Fibroblast of the aortic adventitia (primary cell): ENCODE measurements at regions not wholly inside any gene's neighbourhood (a gene's known extent, or its start where the extent isn't known, plus 50 kb on each side); places are given as distances from the start of the nearest gene placed in this dataset.

Experiments used
- DNase-seq: peaks from one replicate; pipeline ENCODE4 v3.0.0-alpha.2; 2010; ENCODE audit warnings: low read depth
- H3K4me3 ChIP-seq: 2 replicates; pipeline ENCODE4 v1.5.1; 2011; ENCODE audit warnings: low read depth, mild to moderate bottlenecking, control low read depth, low read length, moderate library complexity
- CTCF ChIP-seq: IDR thresholded peaks from 2 replicates; pipeline ENCODE4 v1.5.1; 2011; ENCODE audit warnings: mild to moderate bottlenecking, low read length, control low read depth, inconsistent platforms; ENCODE audit not compliant: insufficient read depth

DNA sequence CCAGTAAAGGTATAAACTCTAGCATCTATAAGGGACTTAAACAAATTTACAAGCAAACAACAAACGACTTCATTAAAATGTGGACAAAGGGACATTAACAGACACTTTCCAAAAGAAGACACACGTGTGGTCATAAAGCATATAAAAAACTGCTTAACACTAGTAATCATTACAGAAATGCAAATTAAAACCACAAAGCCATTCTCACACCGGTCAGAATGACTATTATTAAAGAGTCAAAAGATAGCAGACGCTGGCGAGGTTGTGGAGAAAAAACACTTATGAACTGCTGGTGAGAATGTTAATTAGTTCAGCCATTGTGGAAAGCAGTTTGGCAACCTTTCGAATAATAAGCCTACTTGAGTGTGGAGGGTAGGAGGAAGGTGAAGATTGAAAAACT, 217.1 kb upstream of the DLGAP1 start:
- H3K4me3 ChIP-seq = no peak overlapping the region
- no peak for TF ChIP-seq CTCF

DNA sequence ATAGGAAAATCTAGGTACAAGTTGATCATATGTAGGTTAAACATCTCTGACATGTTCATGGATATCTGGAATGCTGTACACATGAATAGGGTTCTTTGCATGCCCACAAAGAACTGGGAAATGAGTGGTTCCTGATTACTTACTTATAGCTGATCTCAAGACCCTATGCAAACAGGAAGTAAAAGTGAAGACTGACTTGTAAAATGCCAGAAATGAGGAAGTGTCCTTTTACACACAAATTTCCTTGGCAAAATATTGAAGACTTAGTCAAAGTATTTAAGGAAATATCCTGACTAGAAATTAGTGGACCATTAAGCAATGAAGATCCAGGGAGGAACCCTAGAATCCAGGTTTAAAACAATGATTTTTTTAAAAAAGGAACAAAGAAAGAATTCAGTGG, 203.7 kb upstream of the DLGAP1 start:
- TF ChIP-seq CTCF = no peak
- H3K4me3 ChIP-seq = no peak overlapping the region
- no peak for DNase-seq

More for the DNA sequence above, 217.1 kb upstream of the DLGAP1 start:
- no peak for DNase-seq

DNA sequence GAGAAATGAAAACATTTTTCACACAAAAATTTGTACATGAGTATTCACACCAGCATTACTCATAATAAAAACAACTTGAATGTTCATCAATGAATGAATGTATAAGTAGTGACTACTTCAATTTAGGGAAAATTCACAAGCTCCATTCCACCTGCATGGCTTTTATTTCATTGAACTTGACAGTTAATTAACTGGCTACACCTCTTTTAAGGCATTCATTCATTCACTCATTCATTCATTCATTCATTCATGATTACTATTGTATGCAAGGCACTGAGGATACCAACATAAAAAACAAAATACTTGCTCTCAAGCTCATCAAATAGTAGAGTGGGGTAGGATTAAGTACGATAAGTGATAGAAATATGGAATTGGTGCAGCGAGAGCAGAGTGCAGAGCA, 198.3 kb upstream of the DLGAP1 start:
- no peak overlapping the region for H3K4me3 ChIP-seq
- no peak for TF ChIP-seq CTCF
- DNase-seq = no peak

- no peak for TF ChIP-seq CTCF
- no peak for DNase-seq
- no peak overlapping the region for H3K4me3 ChIP-seq
Observed at GRCh38 chr18:4641771-4642368, 186.8 kb upstream of the DLGAP1 start.

DNA sequence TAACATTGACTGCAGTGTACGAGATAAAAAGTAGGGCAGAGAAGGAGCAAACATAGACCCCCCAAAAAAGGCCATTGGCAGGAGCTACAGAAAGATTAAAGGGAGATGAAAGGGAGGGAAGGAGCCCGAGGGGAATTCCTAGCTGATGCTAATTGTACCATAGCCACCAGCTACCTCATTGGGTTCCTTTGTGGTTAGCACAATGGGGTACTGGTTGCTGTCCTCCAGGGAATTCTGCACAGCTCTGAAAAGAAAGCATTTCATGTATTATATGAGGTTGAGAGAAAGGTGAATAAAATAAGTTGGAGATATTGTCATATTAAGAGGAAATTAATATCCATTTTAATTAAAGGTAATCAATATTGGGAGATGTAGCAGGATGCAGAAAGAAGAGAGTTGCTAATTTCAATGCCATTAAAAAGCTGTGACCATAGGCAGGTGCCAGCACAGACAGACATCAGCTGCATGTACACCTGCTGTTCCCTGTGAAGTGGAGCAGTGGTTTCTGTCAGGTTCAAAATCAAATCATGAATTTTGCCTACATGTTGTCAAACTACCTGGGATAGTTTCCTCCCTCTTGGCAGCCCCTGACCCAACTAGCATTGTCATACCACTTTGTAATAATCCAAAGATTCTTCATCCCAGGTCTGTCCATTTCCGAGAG, 185.4 kb upstream of the DLGAP1 start:
- no peak for TF ChIP-seq CTCF
- H3K4me3 ChIP-seq = no peak overlapping the region

GRCh38 chr18:4639628-4640310, 184.7 kb upstream of the DLGAP1 start:
- TF ChIP-seq CTCF = no peak
- DNase-seq = no peak

More for the DNA sequence above, 185.4 kb upstream of the DLGAP1 start:
- DNase-seq = no peak

More at GRCh38 chr18:4639628-4640310, 184.7 kb upstream of the DLGAP1 start:
- H3K4me3 ChIP-seq = no peak overlapping the region
